HUES6 (cell line): ENCODE measurements at regions not wholly inside any gene's neighbourhood (a gene's known extent, or its start where the extent isn't known, plus 50 kb on each side); places are given as distances from the start of the nearest gene placed in this dataset.

Source experiments
- H3K27ac ChIP-seq: 2 replicates; pipeline ENCODE4 v1.7.0; 2013; ENCODE audit warnings: low read depth, mild to moderate bottlenecking, low read length, inconsistent platforms
- H3K27me3 ChIP-seq: 2 replicates; pipeline ENCODE4 v1.6.1; 2013; ENCODE audit warnings: low read length; ENCODE audit not compliant: control insufficient read depth, insufficient read depth
- H3K36me3 ChIP-seq: 2 replicates; pipeline ENCODE4 v1.6.1; 2013; ENCODE audit warnings: low read length; ENCODE audit not compliant: control insufficient read depth, insufficient read depth
- H3K4me1 ChIP-seq: 2 replicates; pipeline ENCODE4 v1.6.1; 2013; ENCODE audit warnings: low read length; ENCODE audit not compliant: control insufficient read depth, insufficient read depth
- H3K4me3 ChIP-seq: 2 replicates; pipeline ENCODE4 v1.5.1; 2013; ENCODE audit warnings: low read depth, low read length
- H3K9ac ChIP-seq: one replicate; pipeline ENCODE4 v1.6.1; 2013; ENCODE audit warnings: mild to moderate bottlenecking, low read length
- H3K9me3 ChIP-seq: 2 replicates; pipeline ENCODE4 v1.6.1; 2013; ENCODE audit warnings: low read depth, low read length; ENCODE audit not compliant: control insufficient read depth, insufficient read depth

DNA sequence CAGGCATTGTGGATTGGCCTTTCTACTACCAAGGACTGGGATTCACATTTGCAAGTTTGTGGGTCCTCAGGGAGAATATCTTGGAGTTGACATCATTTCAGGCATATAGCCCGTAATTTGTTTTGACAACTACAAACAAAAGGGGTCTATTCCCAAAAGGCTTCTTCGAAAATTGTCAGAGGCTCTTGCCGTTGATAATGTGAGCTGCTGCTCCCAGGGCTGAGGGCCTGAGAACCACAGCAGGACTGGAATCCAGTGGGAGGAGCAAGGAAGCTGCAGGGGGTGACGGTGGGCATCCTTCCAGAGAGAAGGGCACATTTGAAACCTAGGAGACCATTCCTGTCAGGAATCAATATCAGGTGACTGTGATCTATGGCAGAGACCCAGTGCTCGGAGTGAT is 761.6 kb upstream of the RBFOX1 start:
- no peaks in the 10 kb centered on the region for H3K36me3 ChIP-seq
- no peak overlapping the region for H3K9ac ChIP-seq
- H3K27me3 ChIP-seq = no peaks in the 10 kb centered on the region
- H3K9me3 ChIP-seq = no peaks in the 10 kb centered on the region
- no peak overlapping the region for H3K4me3 ChIP-seq
- no peak overlapping the region for H3K27ac ChIP-seq
- peaks cover 15% of the 10 kb centered on the region; the same call in 1 of the 2 replicates for H3K4me1 ChIP-seq

GRCh38 chr16:6570530-6570929 is 762.1 kb upstream of the RBFOX1 start:
- Histone ChIP-seq H3K36me3 (no peaks in the 10 kb centered on the region), H3K9me3 (no peaks in the 10 kb centered on the region), H3K4me1 (peaks cover 15% of the 10 kb centered on the region; the same call in 1 of the 2 replicates), H3K27ac (no peak overlapping the region), H3K27me3 (no peaks in the 10 kb centered on the region), H3K4me3 (no peak overlapping the region), H3K9ac (no peak overlapping the region)

DNA sequence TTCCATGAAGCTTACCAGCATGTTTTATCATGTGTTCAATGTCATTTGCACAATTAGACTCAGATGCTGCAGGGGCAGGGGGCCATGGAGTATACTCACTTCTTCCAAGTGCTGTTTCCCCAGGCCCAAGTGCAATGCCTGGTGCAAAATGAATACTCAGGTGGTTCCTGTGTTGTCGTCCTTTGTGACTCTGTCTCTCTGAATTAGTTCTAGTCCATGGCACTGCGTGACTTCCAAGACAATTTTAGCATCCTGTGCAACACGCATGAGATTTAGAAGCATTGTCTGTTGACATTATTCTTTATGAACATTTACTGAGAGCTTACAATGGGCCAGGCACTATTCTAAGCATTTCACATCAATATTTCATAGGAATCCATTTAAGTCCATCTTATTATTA is 769.7 kb upstream of the RBFOX1 start:
- Histone ChIP-seq H3K4me3 (no peak overlapping the region), H3K27me3 (no peaks in the 10 kb centered on the region), H3K27ac (no peak overlapping the region), H3K9ac (no peak overlapping the region), H3K36me3 (no peaks in the 10 kb centered on the region), H3K9me3 (no peaks in the 10 kb centered on the region), H3K4me1 (peaks cover 20% of the 10 kb centered on the region)

- Histone ChIP-seq H3K36me3 (no peaks in the 10 kb centered on the region), H3K9ac (no peak overlapping the region), H3K27ac (no peak overlapping the region), H3K27me3 (no peaks in the 10 kb centered on the region), H3K4me1 (peaks cover 30% of the 10 kb centered on the region), H3K9me3 (no peaks in the 10 kb centered on the region), H3K4me3 (no peak overlapping the region)
Measured at GRCh38 chr16:6560306-6561100, 772.1 kb upstream of the RBFOX1 start.

- H3K27ac ChIP-seq = peak overlapping the region; percentile 18; the same call in 1 of the 2 replicates
- peak overlapping the region; percentile 48 for H3K9ac ChIP-seq
- no peaks in the 10 kb centered on the region for H3K27me3 ChIP-seq
- H3K9me3 ChIP-seq = no peaks in the 10 kb centered on the region
- H3K4me1 ChIP-seq = peaks cover 39% of the 10 kb centered on the region
- H3K36me3 ChIP-seq = no peaks in the 10 kb centered on the region
- peak overlapping the region; percentile 31 for H3K4me3 ChIP-seq
Measured at GRCh38 chr16:6558661-6559060, 774.0 kb upstream of the RBFOX1 start.

- Histone ChIP-seq H3K4me1 (peaks cover 41% of the 10 kb centered on the region), H3K27me3 (no peaks in the 10 kb centered on the region), H3K9me3 (no peaks in the 10 kb centered on the region), H3K27ac (peak overlapping the region; percentile 18; the same call in 1 of the 2 replicates), H3K9ac (peak overlapping the region; percentile 48), H3K4me3 (peak overlapping the region; percentile 31), H3K36me3 (no peaks in the 10 kb centered on the region)
Measured at GRCh38 chr16:6558126-6558525, 774.5 kb upstream of the RBFOX1 start.

- H3K4me1 ChIP-seq = peaks cover 41% of the 10 kb centered on the region
- no peaks in the 10 kb centered on the region for H3K36me3 ChIP-seq
- H3K27me3 ChIP-seq = no peaks in the 10 kb centered on the region
- H3K27ac ChIP-seq = no peak overlapping the region
- H3K4me3 ChIP-seq = peak overlapping the region; percentile 31; the same call in 1 of the 2 replicates
- H3K9me3 ChIP-seq = no peaks in the 10 kb centered on the region
- H3K9ac ChIP-seq = no peak overlapping the region
Measured at GRCh38 chr16:6557353-6558023, 775.2 kb upstream of the RBFOX1 start.

DNA sequence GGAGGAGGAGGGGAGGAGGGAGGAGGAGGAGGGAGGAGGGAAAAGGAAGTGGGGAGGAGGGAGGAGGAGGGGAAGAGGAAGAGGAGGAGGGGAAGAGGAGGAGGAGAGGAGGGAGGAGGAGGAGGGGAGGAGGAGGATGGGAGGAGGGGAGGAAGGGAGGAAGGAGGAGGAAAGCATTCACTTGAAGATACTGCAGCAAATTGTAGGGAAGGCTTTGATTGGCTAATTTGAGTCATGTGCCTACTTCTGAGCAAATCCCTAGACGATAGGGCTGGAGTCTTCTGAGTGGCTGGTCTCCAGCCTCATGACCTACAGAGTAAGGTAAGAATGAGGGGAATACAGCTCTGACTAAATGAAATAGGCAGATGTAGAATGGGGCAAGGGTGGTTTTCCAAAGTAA is 783.2 kb upstream of the RBFOX1 start:
- H3K9me3 ChIP-seq = no peaks in the 10 kb centered on the region
- H3K27me3 ChIP-seq = no peaks in the 10 kb centered on the region
- H3K9ac ChIP-seq = no peak overlapping the region
- H3K4me1 ChIP-seq = peaks cover 9% of the 10 kb centered on the region; the same call in 1 of the 2 replicates
- no peak overlapping the region for H3K27ac ChIP-seq
- no peaks in the 10 kb centered on the region for H3K36me3 ChIP-seq
- no peak overlapping the region for H3K4me3 ChIP-seq

DNA sequence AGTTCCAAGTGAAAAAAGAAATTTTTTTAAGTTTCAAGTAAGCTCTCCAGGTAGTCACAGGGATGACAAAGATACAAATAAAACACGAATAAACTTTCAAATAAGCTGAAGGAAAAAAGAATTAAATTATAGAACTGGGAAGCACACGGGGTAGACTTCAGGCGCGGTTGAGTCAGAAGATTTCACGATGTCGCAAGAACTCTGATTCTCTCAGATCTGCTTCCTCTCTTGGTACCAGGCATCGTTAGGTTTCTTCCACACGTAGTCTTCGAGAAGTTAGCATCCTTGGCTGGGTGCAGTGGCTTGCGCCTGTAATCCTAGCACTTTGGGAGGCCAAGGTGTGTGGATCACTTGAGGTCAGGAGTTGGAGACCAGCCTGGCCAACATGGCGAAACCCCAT is 784.1 kb upstream of the RBFOX1 start:
- H3K27ac ChIP-seq = no peak overlapping the region
- no peaks in the 10 kb centered on the region for H3K9me3 ChIP-seq
- no peaks in the 10 kb centered on the region for H3K36me3 ChIP-seq
- H3K4me3 ChIP-seq = no peak overlapping the region
- H3K27me3 ChIP-seq = no peaks in the 10 kb centered on the region
- H3K9ac ChIP-seq = no peak overlapping the region
- H3K4me1 ChIP-seq = peaks cover under 1% of the 10 kb centered on the region; the same call in 1 of the 2 replicates

- H3K4me3 ChIP-seq = no peak overlapping the region
- H3K27me3 ChIP-seq = no peaks in the 10 kb centered on the region
- no peaks in the 10 kb centered on the region for H3K9me3 ChIP-seq
- no peaks in the 10 kb centered on the region for H3K36me3 ChIP-seq
- H3K4me1 ChIP-seq = no peaks in the 10 kb centered on the region
- H3K27ac ChIP-seq = no peak overlapping the region
- no peak overlapping the region for H3K9ac ChIP-seq
Measured at GRCh38 chr16:6547131-6547530, 785.5 kb upstream of the RBFOX1 start.

DNA sequence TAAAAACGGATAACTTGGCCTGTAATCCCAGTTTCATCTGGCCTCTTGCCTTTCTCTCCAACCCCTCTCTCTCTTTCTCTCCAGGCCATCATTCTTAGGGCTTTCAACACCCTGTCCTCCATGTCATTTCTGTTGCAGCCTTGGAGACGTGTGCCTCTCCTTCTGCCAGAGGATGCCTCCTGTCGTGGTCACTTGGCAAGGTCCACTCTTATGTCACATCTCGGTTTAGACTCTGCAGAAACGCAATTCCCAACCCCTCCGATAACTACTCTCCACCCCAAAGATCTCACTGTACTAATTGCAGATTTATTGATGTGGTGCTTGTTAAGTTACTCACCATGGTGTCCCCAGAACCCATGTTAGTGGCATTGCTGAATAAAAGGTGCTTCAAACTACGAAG is 787.3 kb upstream of the RBFOX1 start:
- Histone ChIP-seq H3K9ac (no peak overlapping the region), H3K4me1 (no peaks in the 10 kb centered on the region), H3K36me3 (no peaks in the 10 kb centered on the region), H3K4me3 (no peak overlapping the region), H3K9me3 (no peaks in the 10 kb centered on the region), H3K27me3 (no peaks in the 10 kb centered on the region), H3K27ac (no peak overlapping the region)
